HUDEP-2 (cell line): ENCODE measurements at regions not wholly inside any gene's neighbourhood (a gene's known extent, or its start where the extent isn't known, plus 50 kb on each side); places are given as distances from the start of the nearest gene placed in this dataset.

Experiments
- DNase-seq, 76 experiments: peaks; one replicate each; lab custom pipeline; 2025; ENCODE audit not compliant: unreplicated experiment in 76 of 76; lab: John Stamatoyannopoulos, UW

GRCh38 chr1:232221802-232222499, 408.0 kb downstream of the SIPA1L2 start:
- DNase-seq = no peak

GRCh38 chr1:232218955-232219865, 410.7 kb downstream of the SIPA1L2 start:
- no peak for DNase-seq

- DNase-seq = no peak
These were observed 416.0 kb downstream of the SIPA1L2 start for GRCh38 chr1:232213928-232214327.

GRCh38 chr1:232212253-232212652, 417.7 kb downstream of the SIPA1L2 start:
- DNase-seq = no peak

GRCh38 chr1:232211149-232211548, 418.8 kb downstream of the SIPA1L2 start:
- DNase-seq = peak in 3 of 76 experiments; percentile 1 to 2 (median 1)

GRCh38 chr1:232209357-232209756, 420.6 kb downstream of the SIPA1L2 start:
- no peak for DNase-seq

GRCh38 chr1:232207073-232207866, 422.7 kb downstream of the SIPA1L2 start:
- no peak for DNase-seq

GRCh38 chr1:232204269-232204668, 425.7 kb downstream of the SIPA1L2 start:
- DNase-seq = no peak

- DNase-seq = no peak
These were observed 428.9 kb downstream of the SIPA1L2 start for GRCh38 chr1:232201024-232201423.

- no peak for DNase-seq
These were observed 433.9 kb downstream of the SIPA1L2 start for GRCh38 chr1:232196042-232196441.

- no peak for DNase-seq
These were observed 435.5 kb downstream of the SIPA1L2 start for GRCh38 chr1:232194424-232194823.

GRCh38 chr1:232193451-232193783, 436.5 kb downstream of the SIPA1L2 start:
- DNase-seq = no peak

- no peak for DNase-seq
These were observed 437.0 kb downstream of the SIPA1L2 start for GRCh38 chr1:232192781-232193450.

GRCh38 chr1:232191560-232191959, 438.4 kb downstream of the SIPA1L2 start:
- DNase-seq = no peak

GRCh38 chr1:232188318-232188717, 441.6 kb downstream of the SIPA1L2 start:
- no peak for DNase-seq

- DNase-seq = no peak
These were observed 443.0 kb downstream of the SIPA1L2 start for GRCh38 chr1:232186931-232187330.

GRCh38 chr1:232184561-232185530, 445.1 kb downstream of the SIPA1L2 start:
- DNase-seq = no peak

- no peak for DNase-seq
These were observed 446.1 kb downstream of the SIPA1L2 start for GRCh38 chr1:232183802-232184201.

GRCh38 chr1:232183266-232183800, 446.6 kb downstream of the SIPA1L2 start:
- DNase-seq = no peak
